OCI-LY3 (cell line): ENCODE measurements at regions not wholly inside any gene's neighbourhood (a gene's known extent, or its start where the extent isn't known, plus 50 kb on each side); places are given as distances from the start of the nearest gene placed in this dataset.

Source experiments
- H2AFZ ChIP-seq: fragments of 200-600, 300-600 bp; shearing (Covaris generic); 2 replicates; pipeline ENCODE4 v1.6.0; 2014; ENCODE audit warnings: antibody characterized with exemption, low read depth, low read length
- H3K27ac ChIP-seq: fragments of 200-600, 300-600 bp; sonication (generic); 2 replicates; pipeline ENCODE4 v1.5.1; 2014; ENCODE audit warnings: mild to moderate bottlenecking, low read length, moderate library complexity, mixed read lengths
- H3K27me3 ChIP-seq: fragments of 200-600, 300-600 bp; sonication (generic); 2 replicates; pipeline ENCODE4 v1.6.1; 2014; ENCODE audit warnings: low read depth, low read length, mixed read lengths
- H3K36me3 ChIP-seq: fragments of 200-600, 300-600 bp; sonication (generic); replicated peaks from 2 replicates; pipeline ENCODE3; 2014; ENCODE audit warnings: low read depth, low read length, mixed read lengths
- H3K4me1 ChIP-seq: fragments of 300-600, 200-600 bp; sonication (generic); 2 replicates; pipeline ENCODE4 v1.6.1; 2014; ENCODE audit warnings: low read length, mixed read lengths
- H3K4me2 ChIP-seq: fragments of 200-600, 300-600 bp; sonication (generic); 2 replicates; pipeline ENCODE4 v1.6.1; 2014; ENCODE audit warnings: low read length, mixed read lengths
- H3K4me3 ChIP-seq: fragments of 300-600, 200-600 bp; sonication (generic); 2 replicates; pipeline ENCODE4 v1.5.1; 2014; ENCODE audit warnings: antibody characterized with exemption, mild to moderate bottlenecking, low read length, moderate library complexity
- H3K79me2 ChIP-seq: fragments of 300-600, 200-600 bp; shearing (Covaris generic); 2 replicates; pipeline ENCODE4 v1.6.1; 2014; ENCODE audit warnings: mild to moderate bottlenecking, low read length, mixed read lengths
- H3K9ac ChIP-seq: fragments of 300-600, 200-600 bp; shearing (Covaris generic); 2 replicates; pipeline ENCODE4 v1.6.0; 2014; ENCODE audit warnings: mild to moderate bottlenecking, low read length, moderate library complexity
- H3K9me3 ChIP-seq: fragments of 200-600, 300-600 bp; shearing (Covaris generic); 2 replicates; pipeline ENCODE4 v1.6.1; 2014; ENCODE audit warnings: low read length, mixed read lengths; ENCODE audit not compliant: insufficient read depth
- H4K20me1 ChIP-seq: fragments of 200-600, 300-600 bp; sonication (generic); 2 replicates; pipeline ENCODE4 v1.6.1; 2016; ENCODE audit warnings: low read length, mixed read lengths; ENCODE audit not compliant: insufficient read depth
- CTCF ChIP-seq: fragments of 200-600, 300-600 bp; sonication (generic); IDR thresholded peaks from 2 replicates; pipeline ENCODE4 v1.5.1; 2014; ENCODE audit warnings: antibody characterized with exemption, low read length, low read depth
- EZH2phosphoT487 ChIP-seq: fragments of 200-600 bp; shearing (Covaris generic); IDR thresholded peaks from 2 replicates; pipeline ENCODE4 v1.6.1; 2018; ENCODE audit warnings: antibody characterized with exemption, mixed run types, low read depth

GRCh38 chr13:75231235-75231634, 250.7 kb downstream of the TBC1D4 start:
- no peak overlapping the region for H3K4me3 ChIP-seq
- TF ChIP-seq CTCF, result no peak
- TF ChIP-seq EZH2phosphoT487, result no peak
- H3K9ac ChIP-seq, result no peak overlapping the region
- no peaks in the 10 kb centered on the region for H4K20me1 ChIP-seq
- no peak overlapping the region for H3K27ac ChIP-seq
- no peaks in the 10 kb centered on the region for H3K9me3 ChIP-seq
- H3K79me2 ChIP-seq, result no peaks in the 10 kb centered on the region
- no peaks in the 10 kb centered on the region for H3K4me1 ChIP-seq
- H3K36me3 ChIP-seq, result no peaks in the 10 kb centered on the region
- no peaks in the 10 kb centered on the region for H3K27me3 ChIP-seq
- H3K4me2 ChIP-seq, result no peak overlapping the region
- no peak overlapping the region for H2AFZ ChIP-seq

DNA sequence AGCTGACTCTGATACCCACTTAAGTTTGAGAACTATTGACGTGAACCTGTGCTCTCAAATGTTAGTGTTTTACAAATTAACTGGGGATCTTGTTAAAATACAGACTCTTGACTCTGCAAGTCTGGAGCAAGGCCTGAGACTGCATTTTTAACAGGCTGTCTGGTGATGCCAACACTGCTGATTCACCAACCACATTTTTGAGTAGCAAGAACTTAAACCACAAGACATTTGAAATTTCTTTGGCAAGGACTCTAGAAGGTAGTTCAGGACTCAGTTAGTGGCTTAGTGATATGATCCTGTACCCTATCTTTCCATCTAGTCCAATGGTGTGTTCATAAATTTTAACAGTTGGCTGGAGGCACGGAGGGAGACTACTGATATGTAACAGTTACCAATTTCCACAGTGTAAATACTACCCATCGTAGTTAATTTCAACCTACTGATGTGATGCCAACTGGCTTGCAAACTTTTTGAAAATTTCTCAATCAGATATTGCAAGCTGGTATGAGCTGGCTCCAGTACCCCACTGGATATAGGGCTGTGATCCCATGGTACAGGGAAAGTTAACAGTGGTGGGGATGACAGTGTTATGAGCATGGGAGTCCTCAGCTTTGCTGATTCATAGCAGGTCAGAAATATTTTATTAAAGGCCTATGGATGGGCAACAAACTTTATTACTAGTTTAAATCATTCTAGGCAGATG, 255.1 kb downstream of the TBC1D4 start:
- H3K36me3 ChIP-seq, result no peaks in the 10 kb centered on the region
- H3K4me3 ChIP-seq, result no peak overlapping the region
- no peaks in the 10 kb centered on the region for H3K79me2 ChIP-seq
- no peak overlapping the region for H2AFZ ChIP-seq
- H3K27me3 ChIP-seq, result no peaks in the 10 kb centered on the region
- no peak overlapping the region for H3K9ac ChIP-seq
- H3K4me2 ChIP-seq, result no peak overlapping the region
- TF ChIP-seq CTCF (no peak), EZH2phosphoT487 (no peak)
- no peaks in the 10 kb centered on the region for H3K4me1 ChIP-seq
- H3K27ac ChIP-seq, result no peak overlapping the region
- H4K20me1 ChIP-seq, result no peaks in the 10 kb centered on the region
- H3K9me3 ChIP-seq, result no peaks in the 10 kb centered on the region

- Histone ChIP-seq H3K36me3 (no peaks in the 10 kb centered on the region), H3K9ac (no peak overlapping the region), H3K79me2 (no peaks in the 10 kb centered on the region), H2AFZ (no peak overlapping the region), H3K4me1 (no peaks in the 10 kb centered on the region), H4K20me1 (no peaks in the 10 kb centered on the region), H3K4me2 (no peak overlapping the region), H3K27me3 (no peaks in the 10 kb centered on the region), H3K4me3 (no peak overlapping the region), H3K27ac (no peak overlapping the region), H3K9me3 (no peaks in the 10 kb centered on the region)
- TF ChIP-seq EZH2phosphoT487, result no peak
- TF ChIP-seq CTCF, result no peak; the same call in 1 of the 2 replicates
These were observed 255.9 kb downstream of the TBC1D4 start for GRCh38 chr13:75226092-75226491.

- Histone ChIP-seq H3K4me1 (no peaks in the 10 kb centered on the region), H4K20me1 (no peaks in the 10 kb centered on the region), H3K27me3 (0 out of 2 replicates have a peak, but pooled peaks cover 5% of the 10 kb centered on the region), H3K27ac (no peak overlapping the region), H3K4me3 (no peak overlapping the region), H3K9me3 (no peaks in the 10 kb centered on the region), H2AFZ (no peak overlapping the region), H3K4me2 (no peak overlapping the region), H3K36me3 (no peaks in the 10 kb centered on the region), H3K9ac (no peak overlapping the region), H3K79me2 (no peaks in the 10 kb centered on the region)
- TF ChIP-seq EZH2phosphoT487 (no peak), CTCF (no peak)
These were observed 256.5 kb downstream of the TBC1D4 start for GRCh38 chr13:75225288-75226032.
